ENCODE measurements at regions not wholly inside any gene's neighbourhood (a gene's known extent, or its start where the extent isn't known, plus 50 kb on each side); places are given as distances from the start of the nearest gene placed in this dataset.

DNA sequence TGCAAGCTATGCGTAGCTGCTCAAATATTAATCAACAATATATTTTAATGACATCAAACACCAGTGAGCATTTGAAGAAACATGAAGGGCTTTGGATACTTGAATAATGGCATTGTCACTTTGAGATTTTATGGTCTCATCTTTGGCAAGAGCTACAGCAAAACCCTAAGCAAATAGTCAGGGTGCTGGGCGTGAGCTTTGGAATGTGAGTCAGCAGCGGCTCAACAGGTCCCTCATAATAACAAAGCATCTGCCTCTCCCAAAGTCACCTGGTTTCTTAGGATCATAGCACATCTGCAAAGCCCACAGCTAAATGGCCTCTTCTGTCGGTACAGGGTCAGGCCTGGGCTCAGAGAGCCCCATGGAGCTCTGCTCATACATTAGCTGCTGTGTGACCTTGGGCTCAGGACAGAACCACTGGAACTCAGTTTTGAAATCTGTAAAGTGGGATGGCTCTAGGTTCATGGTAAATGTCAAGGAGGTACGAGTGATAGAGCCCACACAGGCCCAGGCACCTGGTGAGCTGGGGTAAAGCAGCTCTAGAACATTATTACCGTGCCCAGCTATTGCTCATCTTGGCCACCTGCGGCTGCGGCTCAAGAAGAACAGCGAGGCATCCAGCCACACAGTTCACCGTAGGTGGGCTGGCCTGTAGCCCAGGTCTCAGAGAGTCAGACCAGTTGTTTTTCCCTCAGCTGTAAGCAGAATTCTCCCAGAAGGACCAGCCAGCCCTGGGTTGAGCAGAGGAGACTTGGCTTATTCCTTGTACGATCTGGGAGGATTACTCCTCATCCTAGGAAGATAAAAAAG, 544.5 kb upstream of the CDH11 start:
- TF ChIP-seq EZH2phosphoT487 (IDR thresholded peaks at IDR 0.05; ENCODE audit: borderline replicate concordance) (no peak), SIN3A (IDR thresholded peaks at IDR 0.05; ENCODE audit: low read depth) (no peak), EZH2 (IDR thresholded peaks at IDR 0.05) (no peak), REST (IDR thresholded peaks at IDR 0.05; ENCODE audit: low read depth) (no peak)
